Gastroesophageal sphincter (tissue), 3 donors: ENCODE measurements at regions not wholly inside any gene's neighbourhood (a gene's known extent, or its start where the extent isn't known, plus 50 kb on each side); places are given as distances from the start of the nearest gene placed in this dataset.

Source experiments
- POLR2A ChIP-seq, 2 donors: fragments of 450-650 bp; IDR thresholded peaks; one replicate each; pipeline ENCODE4 v1.6.1; 2017; ENCODE audit warnings: antibody characterized with exemption in 2 of 2, mild to moderate bottlenecking in 2 of 2, moderate library complexity in 1 of 2
- TF ChIP-seq, protein P1 (sequence below), 4 experiments: fragments of 200-600 bp in 2 of 4; fragments of 450-650 bp in 2 of 4; sonication (generic) in 1 of 4; IDR thresholded peaks; one replicate each; pipeline ENCODE4 v1.5.1; 2017 to 2019; ENCODE audit warnings: antibody characterized with exemption in 4 of 4, mild to moderate bottlenecking in 2 of 4, moderate library complexity in 2 of 4

DNA sequence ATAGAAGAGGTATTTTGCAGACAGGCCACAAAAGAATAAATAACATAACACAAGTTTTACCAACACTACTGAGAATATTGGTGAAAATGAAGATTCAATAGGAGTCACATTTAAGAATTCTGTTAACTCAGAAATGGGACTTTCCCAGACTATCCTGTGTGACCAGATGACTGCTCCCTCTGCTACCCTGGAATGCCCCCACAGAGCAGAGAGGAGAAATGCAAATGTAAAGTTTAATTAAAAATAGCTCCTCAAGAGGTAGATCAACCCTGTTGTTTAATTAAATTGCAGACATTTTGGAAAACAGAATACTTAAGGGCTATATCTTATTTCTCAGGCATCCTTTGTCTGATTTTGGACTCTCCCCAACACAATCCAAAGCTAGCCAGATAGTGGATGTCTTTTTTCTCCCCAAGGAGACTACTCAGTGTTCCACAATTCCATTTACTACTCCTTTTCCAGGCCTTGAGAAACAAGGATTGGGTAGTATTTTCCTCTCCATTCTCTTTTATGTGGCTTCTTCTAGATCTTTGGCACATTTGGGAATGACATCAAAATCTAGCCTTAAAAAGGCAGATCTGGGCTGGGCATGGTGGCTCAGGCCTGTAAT lies 104.7 kb upstream of the TSC22D1 start:
- TF ChIP-seq POLR2A (IDR thresholded peaks at IDR 0.05): no peak
- TF ChIP-seq, protein P1, sequence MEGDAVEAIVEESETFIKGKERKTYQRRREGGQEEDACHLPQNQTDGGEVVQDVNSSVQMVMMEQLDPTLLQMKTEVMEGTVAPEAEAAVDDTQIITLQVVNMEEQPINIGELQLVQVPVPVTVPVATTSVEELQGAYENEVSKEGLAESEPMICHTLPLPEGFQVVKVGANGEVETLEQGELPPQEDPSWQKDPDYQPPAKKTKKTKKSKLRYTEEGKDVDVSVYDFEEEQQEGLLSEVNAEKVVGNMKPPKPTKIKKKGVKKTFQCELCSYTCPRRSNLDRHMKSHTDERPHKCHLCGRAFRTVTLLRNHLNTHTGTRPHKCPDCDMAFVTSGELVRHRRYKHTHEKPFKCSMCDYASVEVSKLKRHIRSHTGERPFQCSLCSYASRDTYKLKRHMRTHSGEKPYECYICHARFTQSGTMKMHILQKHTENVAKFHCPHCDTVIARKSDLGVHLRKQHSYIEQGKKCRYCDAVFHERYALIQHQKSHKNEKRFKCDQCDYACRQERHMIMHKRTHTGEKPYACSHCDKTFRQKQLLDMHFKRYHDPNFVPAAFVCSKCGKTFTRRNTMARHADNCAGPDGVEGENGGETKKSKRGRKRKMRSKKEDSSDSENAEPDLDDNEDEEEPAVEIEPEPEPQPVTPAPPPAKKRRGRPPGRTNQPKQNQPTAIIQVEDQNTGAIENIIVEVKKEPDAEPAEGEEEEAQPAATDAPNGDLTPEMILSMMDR (IDR thresholded peaks at IDR 0.05): no peak
